HEK293 (cell line): ENCODE measurements at regions not wholly inside any gene's neighbourhood (a gene's known extent, or its start where the extent isn't known, plus 50 kb on each side); places are given as distances from the start of the nearest gene placed in this dataset.

Experiments used
- CTCF ChIA-PET: fragments of 350-600 bp; formaldehyde crosslinking; extraction: SDS; loops from one replicate; lab custom pipeline; 2021; ENCODE audit warnings: antibody characterized with exemption; lab: Yijun Ruan, JAX
- POLR2A ChIA-PET: fragments of 300-600 bp; formaldehyde crosslinking; extraction: SDS; loops from one replicate; lab custom pipeline; 2020; ENCODE audit warnings: antibody characterized with exemption, inconsistent platforms; lab: Yijun Ruan, JAX
- H3K27ac ChIP-seq: fragments of 200-500 bp; sonication (Bioruptor generic); 2 replicates; pipeline ENCODE4 v1.5.1; 2014; ENCODE audit warnings: low read depth, low read length, control low read depth, inconsistent platforms; ENCODE audit errors: extremely low read depth
- H3K36me3 ChIP-seq, 2 experiments: fragments of 200-500 bp in 1 of 2; sonication (Bioruptor generic) in 1 of 2; 1 replicate in 1 of 2; 2 replicates in 1 of 2; pipeline ENCODE4 v1.5.1; 2014 to 2017; ENCODE audit warnings: inconsistent platforms in 2 of 2, low read length in 2 of 2; ENCODE audit not compliant: control insufficient read depth in 2 of 2, insufficient read depth in 1 of 2
- H3K4me1 ChIP-seq: fragments of 200-500 bp; sonication (Bioruptor generic); 2 replicates; pipeline ENCODE4 v1.5.1; 2014; ENCODE audit warnings: mild to moderate bottlenecking, low read length, inconsistent platforms; ENCODE audit not compliant: control insufficient read depth, insufficient read depth
- H3K4me3 ChIP-seq: 2 replicates; pipeline ENCODE4 v1.5.1; 2011; ENCODE audit warnings: low read depth, mild to moderate bottlenecking, control low read depth, low read length, moderate library complexity
- H3K9me3 ChIP-seq: fragments of 200-500 bp; sonication (Bioruptor generic); 2 replicates; pipeline ENCODE4 v1.5.1; 2014; ENCODE audit warnings: low read depth, low read length, inconsistent platforms; ENCODE audit not compliant: control insufficient read depth, insufficient read depth
- AEBP2 ChIP-seq: fragments of 450-650 bp; formaldehyde crosslinking; IDR thresholded peaks from 2 replicates; pipeline ENCODE4 v1.5.1; 2016; ENCODE audit warnings: missing biosample characterization, missing genetic modification characterization, borderline replicate concordance
- BCL11A ChIP-seq: fragments of 450-650 bp; formaldehyde crosslinking; IDR thresholded peaks from 2 replicates; pipeline ENCODE4 v1.5.1; 2016; ENCODE audit warnings: low read depth, missing biosample characterization, missing genetic modification characterization
- GFI1B ChIP-seq: fragments of 450-650 bp; formaldehyde crosslinking; IDR thresholded peaks from 2 replicates; pipeline ENCODE4 v1.5.1; 2016; ENCODE audit warnings: missing biosample characterization, missing genetic modification characterization
- GLI2 ChIP-seq: fragments of 450-650 bp; formaldehyde crosslinking; IDR thresholded peaks from 2 replicates; pipeline ENCODE4; 2017; ENCODE audit warnings: missing biosample characterization, missing genetic modification characterization, low read depth, borderline replicate concordance
- GLIS2 ChIP-seq: fragments of 450-650 bp; formaldehyde crosslinking; IDR thresholded peaks from 2 replicates; pipeline ENCODE4 v1.5.1; 2016; ENCODE audit warnings: missing biosample characterization, missing genetic modification characterization
- KLF10 ChIP-seq: fragments of 450-650 bp; IDR thresholded peaks from 2 replicates; pipeline ENCODE4 v1.5.1; 2018; ENCODE audit warnings: missing biosample characterization, mild to moderate bottlenecking, missing genetic modification characterization
- ZBTB1 ChIP-seq: fragments of 450-650 bp; formaldehyde crosslinking; IDR thresholded peaks from 2 replicates; pipeline ENCODE4 v1.5.1; 2016; ENCODE audit warnings: missing biosample characterization, missing genetic modification characterization
- ZBTB17 ChIP-seq: fragments of 450-650 bp; formaldehyde crosslinking; IDR thresholded peaks from 2 replicates; pipeline ENCODE4 v1.5.1; 2016; ENCODE audit warnings: missing biosample characterization, missing genetic modification characterization
- ZBTB21 ChIP-seq: fragments of 450-650 bp; formaldehyde crosslinking; IDR thresholded peaks from 2 replicates; pipeline ENCODE4 v1.5.1; 2017; ENCODE audit warnings: missing biosample characterization, missing genetic modification characterization
- ZBTB26 ChIP-seq: fragments of 450-650 bp; formaldehyde crosslinking; optimal IDR thresholded peaks from 2 replicates; pipeline ENCODE3; 2016; ENCODE audit warnings: missing biosample characterization, mild to moderate bottlenecking, missing genetic modification characterization
- ZEB2 ChIP-seq: fragments of 450-650 bp; formaldehyde crosslinking; IDR thresholded peaks from 2 replicates; pipeline ENCODE4 v1.5.1; 2016; ENCODE audit warnings: missing biosample characterization, missing genetic modification characterization
- ZFHX2 ChIP-seq: fragments of 450-650 bp; formaldehyde crosslinking; conservative IDR thresholded peaks from 2 replicates; pipeline ENCODE4 v1.5.1; 2016; ENCODE audit warnings: missing biosample characterization, missing genetic modification characterization
- ZIC2 ChIP-seq: fragments of 450-650 bp; formaldehyde crosslinking; IDR thresholded peaks from 2 replicates; pipeline ENCODE4 v1.5.1; 2016; ENCODE audit warnings: missing biosample characterization, missing genetic modification characterization
- ZNF121 ChIP-seq: fragments of 450-650 bp; formaldehyde crosslinking; IDR thresholded peaks from 2 replicates; pipeline ENCODE4 v1.5.1; 2016; ENCODE audit warnings: missing biosample characterization, missing genetic modification characterization
- ZNF132 ChIP-seq: fragments of 450-650 bp; formaldehyde crosslinking; IDR thresholded peaks from 2 replicates; pipeline ENCODE4 v1.5.1; 2017; ENCODE audit warnings: missing biosample characterization, missing genetic modification characterization, borderline replicate concordance
- ZNF16 ChIP-seq: fragments of 450-650 bp; formaldehyde crosslinking; IDR thresholded peaks from 2 replicates; pipeline ENCODE4 v1.5.1; 2016; ENCODE audit warnings: low read depth, missing biosample characterization, missing genetic modification characterization
- ZNF175 ChIP-seq: fragments of 450-650 bp; formaldehyde crosslinking; IDR thresholded peaks from 2 replicates; pipeline ENCODE4 v1.5.1; 2016; ENCODE audit warnings: missing biosample characterization, missing genetic modification characterization
- ZNF184 ChIP-seq: fragments of 450-650 bp; IDR thresholded peaks from 2 replicates; pipeline ENCODE4 v1.5.1; 2018; ENCODE audit warnings: missing biosample characterization, mild to moderate bottlenecking, missing genetic modification characterization
- ZNF24 ChIP-seq: fragments of 450-650 bp; formaldehyde crosslinking; IDR thresholded peaks from 2 replicates; pipeline ENCODE4 v1.5.1; 2016; ENCODE audit warnings: missing biosample characterization, missing genetic modification characterization
- ZNF341 ChIP-seq: fragments of 450-650 bp; formaldehyde crosslinking; IDR thresholded peaks from 2 replicates; pipeline ENCODE4; 2016; ENCODE audit warnings: low read depth, missing biosample characterization, missing genetic modification characterization
- ZNF366 ChIP-seq: fragments of 450-650 bp; formaldehyde crosslinking; conservative IDR thresholded peaks from 2 replicates; pipeline ENCODE4 v1.5.1; 2016; ENCODE audit warnings: missing biosample characterization, missing genetic modification characterization
- ZNF473 ChIP-seq: fragments of 450-650 bp; formaldehyde crosslinking; IDR thresholded peaks from 2 replicates; pipeline ENCODE4 v1.5.1; 2017; ENCODE audit warnings: missing biosample characterization, missing genetic modification characterization
- ZNF549 ChIP-seq: fragments of 450-650 bp; IDR thresholded peaks from 2 replicates; pipeline ENCODE4 v1.5.1; 2018; ENCODE audit warnings: missing biosample characterization, missing genetic modification characterization, mild to moderate bottlenecking, inconsistent platforms, moderate library complexity
- ZNF555 ChIP-seq: fragments of 450-650 bp; formaldehyde crosslinking; conservative IDR thresholded peaks from 2 replicates; pipeline ENCODE4 v1.5.1; 2017; ENCODE audit warnings: missing biosample characterization, mild to moderate bottlenecking, missing genetic modification characterization, inconsistent platforms
- ZNF585B ChIP-seq: fragments of 450-650 bp; formaldehyde crosslinking; IDR thresholded peaks from 2 replicates; pipeline ENCODE4 v1.5.1; 2016; ENCODE audit warnings: missing biosample characterization, missing genetic modification characterization
- ZNF654 ChIP-seq: fragments of 450-650 bp; formaldehyde crosslinking; IDR thresholded peaks from 2 replicates; pipeline ENCODE4 v1.5.1; 2016; ENCODE audit warnings: low read depth, missing biosample characterization, missing genetic modification characterization
- ZSCAN23 ChIP-seq: fragments of 450-650 bp; formaldehyde crosslinking; IDR thresholded peaks from 2 replicates; pipeline ENCODE4 v1.5.1; 2016; ENCODE audit warnings: missing biosample characterization, missing genetic modification characterization
- ZSCAN30 ChIP-seq: fragments of 450-650 bp; IDR thresholded peaks from 2 replicates; pipeline ENCODE4 v1.5.1; 2018; ENCODE audit warnings: missing biosample characterization, mild to moderate bottlenecking, missing genetic modification characterization, moderate library complexity
- TF ChIP-seq, protein P1 (sequence below): fragments of 450-650 bp; formaldehyde crosslinking; IDR thresholded peaks from 2 replicates; pipeline ENCODE4 v1.5.1; 2017; ENCODE audit warnings: missing biosample characterization, missing genetic modification characterization
- TF ChIP-seq, protein P2 (sequence below): fragments of 450-650 bp; formaldehyde crosslinking; IDR thresholded peaks from 2 replicates; pipeline ENCODE4 v1.5.1; 2017; ENCODE audit warnings: missing biosample characterization, missing genetic modification characterization
- TF ChIP-seq, protein P3 (sequence below): fragments of 450-650 bp; formaldehyde crosslinking; IDR thresholded peaks from 2 replicates; pipeline ENCODE4 v1.5.1; 2016; ENCODE audit warnings: missing biosample characterization, missing genetic modification characterization

- ChIA-PET POLR2A (interaction anchor here (0.6 kb wide), 1 partner anchor 20 kb away, joined by 3 read pairs; no protein-coding TSS in a partner anchor), CTCF (interaction anchor here (1.0 to 1.2 kb wide), 2 partner anchors 9 to 12 kb away, joined by 4 read pairs; no protein-coding TSS in a partner anchor)
- H3K36me3 ChIP-seq: peaks cover 0 to 8% of the 10 kb centered on the region in 2 experiments; a peak in 1 of 3 replicates
- H3K4me3 ChIP-seq: no peak overlapping the region
- H3K9me3 ChIP-seq: no peaks in the 10 kb centered on the region
- no peak overlapping the region for H3K27ac ChIP-seq
- H3K4me1 ChIP-seq: peaks cover 2% of the 10 kb centered on the region; the same call in 1 of the 2 replicates
- TF ChIP-seq ZNF341 (tag by site-specific recombination) (no peak), KLF10 (tag by site-specific recombination) (no peak), GLI2 (tag by site-specific recombination) (no peak), ZIC2 (peak; percentile 59), GLIS2 (tag by site-specific recombination) (no peak), ZNF366 (tag by site-specific recombination) (0 out of 2 replicates have a peak, but pooled peaks have one; percentile 33), ZNF654 (tag by site-specific recombination) (no peak), ZNF549 (tag by site-specific recombination) (no peak), ZBTB1 (tag by site-specific recombination) (no peak), ZBTB17 (peak; percentile 58), AEBP2 (tag by site-specific recombination) (no peak), ZFHX2 (tag by site-specific recombination) (0 out of 2 replicates have a peak, but pooled peaks have one; percentile 22), ZNF175 (tag by site-specific recombination) (no peak), ZNF184 (tag by site-specific recombination) (peak; percentile 88), ZEB2 (tag by site-specific recombination) (peak; percentile 72; the same call in 1 of the 2 replicates), ZNF16 (tag by site-specific recombination) (no peak), ZNF555 (tag by site-specific recombination) (no peak), GFI1B (tag by site-specific recombination) (peak; percentile 59; the same call in 1 of the 2 replicates), ZSCAN23 (tag by site-specific recombination) (no peak), ZNF24 (tag by site-specific recombination) (no peak), ZNF585B (tag by site-specific recombination) (no peak), BCL11A (tag by site-specific recombination) (no peak), ZNF121 (no peak), ZNF473 (tag by site-specific recombination) (no peak), ZSCAN30 (tag by site-specific recombination) (0 out of 2 replicates have a peak, but pooled peaks have one; percentile 38), ZBTB21 (tag by site-specific recombination) (0 out of 2 replicates have a peak, but pooled peaks have one; percentile 65), ZNF132 (tag by site-specific recombination) (no peak), ZBTB26 (tag by site-specific recombination) (no peak)
- TF ChIP-seq, protein P1, sequence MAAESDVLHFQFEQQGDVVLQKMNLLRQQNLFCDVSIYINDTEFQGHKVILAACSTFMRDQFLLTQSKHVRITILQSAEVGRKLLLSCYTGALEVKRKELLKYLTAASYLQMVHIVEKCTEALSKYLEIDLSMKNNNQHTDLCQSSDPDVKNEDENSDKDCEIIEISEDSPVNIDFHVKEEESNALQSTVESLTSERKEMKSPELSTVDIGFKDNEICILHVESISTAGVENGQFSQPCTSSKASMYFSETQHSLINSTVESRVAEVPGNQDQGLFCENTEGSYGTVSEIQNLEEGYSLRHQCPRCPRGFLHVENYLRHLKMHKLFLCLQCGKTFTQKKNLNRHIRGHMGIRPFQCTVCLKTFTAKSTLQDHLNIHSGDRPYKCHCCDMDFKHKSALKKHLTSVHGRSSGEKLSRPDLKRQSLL (tag by site-specific recombination): no peak
- TF ChIP-seq, protein P2, sequence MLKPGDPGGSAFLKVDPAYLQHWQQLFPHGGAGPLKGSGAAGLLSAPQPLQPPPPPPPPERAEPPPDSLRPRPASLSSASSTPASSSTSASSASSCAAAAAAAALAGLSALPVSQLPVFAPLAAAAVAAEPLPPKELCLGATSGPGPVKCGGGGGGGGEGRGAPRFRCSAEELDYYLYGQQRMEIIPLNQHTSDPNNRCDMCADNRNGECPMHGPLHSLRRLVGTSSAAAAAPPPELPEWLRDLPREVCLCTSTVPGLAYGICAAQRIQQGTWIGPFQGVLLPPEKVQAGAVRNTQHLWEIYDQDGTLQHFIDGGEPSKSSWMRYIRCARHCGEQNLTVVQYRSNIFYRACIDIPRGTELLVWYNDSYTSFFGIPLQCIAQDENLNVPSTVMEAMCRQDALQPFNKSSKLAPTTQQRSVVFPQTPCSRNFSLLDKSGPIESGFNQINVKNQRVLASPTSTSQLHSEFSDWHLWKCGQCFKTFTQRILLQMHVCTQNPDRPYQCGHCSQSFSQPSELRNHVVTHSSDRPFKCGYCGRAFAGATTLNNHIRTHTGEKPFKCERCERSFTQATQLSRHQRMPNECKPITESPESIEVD (tag by site-specific recombination): peak; percentile 86
- TF ChIP-seq, protein P3, sequence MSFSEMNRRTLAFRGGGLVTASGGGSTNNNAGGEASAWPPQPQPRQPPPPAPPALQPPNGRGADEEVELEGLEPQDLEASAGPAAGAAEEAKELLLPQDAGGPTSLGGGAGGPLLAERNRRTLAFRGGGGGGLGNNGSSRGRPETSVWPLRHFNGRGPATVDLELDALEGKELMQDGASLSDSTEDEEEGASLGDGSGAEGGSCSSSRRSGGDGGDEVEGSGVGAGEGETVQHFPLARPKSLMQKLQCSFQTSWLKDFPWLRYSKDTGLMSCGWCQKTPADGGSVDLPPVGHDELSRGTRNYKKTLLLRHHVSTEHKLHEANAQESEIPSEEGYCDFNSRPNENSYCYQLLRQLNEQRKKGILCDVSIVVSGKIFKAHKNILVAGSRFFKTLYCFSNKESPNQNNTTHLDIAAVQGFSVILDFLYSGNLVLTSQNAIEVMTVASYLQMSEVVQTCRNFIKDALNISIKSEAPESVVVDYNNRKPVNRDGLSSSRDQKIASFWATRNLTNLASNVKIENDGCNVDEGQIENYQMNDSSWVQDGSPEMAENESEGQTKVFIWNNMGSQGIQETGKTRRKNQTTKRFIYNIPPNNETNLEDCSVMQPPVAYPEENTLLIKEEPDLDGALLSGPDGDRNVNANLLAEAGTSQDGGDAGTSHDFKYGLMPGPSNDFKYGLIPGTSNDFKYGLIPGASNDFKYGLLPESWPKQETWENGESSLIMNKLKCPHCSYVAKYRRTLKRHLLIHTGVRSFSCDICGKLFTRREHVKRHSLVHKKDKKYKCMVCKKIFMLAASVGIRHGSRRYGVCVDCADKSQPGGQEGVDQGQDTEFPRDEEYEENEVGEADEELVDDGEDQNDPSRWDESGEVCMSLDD (tag by site-specific recombination): no peak
Measured at GRCh38 chr17:63356337-63356757, 89.8 kb downstream of the CYB561 start.
